HUES64 (cell line): ENCODE measurements at regions not wholly inside any gene's neighbourhood (a gene's known extent, or its start where the extent isn't known, plus 50 kb on each side); places are given as distances from the start of the nearest gene placed in this dataset.
"Not testable (repeated sequence)": the region's sequence is repeated elsewhere in the genome, so short reads cannot be mapped to it uniquely, and the experiment has no call there.

Source experiments
- H3K27ac ChIP-seq: 2 replicates; pipeline ENCODE4 v1.7.0; 2013; ENCODE audit warnings: low read depth, low read length, inconsistent platforms
- H3K27me3 ChIP-seq: 2 replicates; pipeline ENCODE4 v1.6.1; 2013; ENCODE audit warnings: mild to moderate bottlenecking, low read length; ENCODE audit not compliant: insufficient read depth
- H3K36me3 ChIP-seq: 2 replicates; pipeline ENCODE4 v1.6.1; 2013; ENCODE audit warnings: mild to moderate bottlenecking, low read length; ENCODE audit not compliant: insufficient read depth
- H3K4me1 ChIP-seq: 2 replicates; pipeline ENCODE4 v1.6.1; 2013; ENCODE audit warnings: mild to moderate bottlenecking, low read length, moderate library complexity; ENCODE audit not compliant: insufficient read depth
- H3K4me3 ChIP-seq: 2 replicates; pipeline ENCODE4 v1.5.1; 2013; ENCODE audit warnings: mild to moderate bottlenecking, low read length, moderate library complexity
- H3K9ac ChIP-seq: 2 replicates; pipeline ENCODE4 v1.6.1; 2013; ENCODE audit warnings: mild to moderate bottlenecking, low read depth, low read length
- H3K9me3 ChIP-seq: 2 replicates; pipeline ENCODE4 v1.6.1; 2013; ENCODE audit warnings: low read depth, low read length; ENCODE audit not compliant: insufficient read depth
- WGBS: fragments of 150-250, 120-280 bp; methylation state at CpG from one replicate; pipeline ENCODE4 v1.1.7; 2013; ENCODE audit warnings: missing lambda C conversion rate; 5-methylcytosine and 5-hydroxymethylcytosine counted together

- H3K4me1 ChIP-seq, result peaks cover 9% of the 10 kb centered on the region
- H3K36me3 ChIP-seq, result no peaks in the 10 kb centered on the region
- no peak overlapping the region for H3K9ac ChIP-seq
- no peaks in the 10 kb centered on the region for H3K27me3 ChIP-seq
- H3K4me3 ChIP-seq, result no peak overlapping the region
- H3K27ac ChIP-seq, result no peak overlapping the region
- no peaks in the 10 kb centered on the region for H3K9me3 ChIP-seq
- 93% methylated on average over 5 of the region's 5 CpGs for WGBS
Measured at GRCh38 chr7:29619111-29619510, 55.5 kb downstream of the PRR15 start.

GRCh38 chr7:29619848-29620555 lies 56.4 kb downstream of the PRR15 start:
- Histone ChIP-seq H3K4me3 (no peak overlapping the region), H3K27me3 (no peaks in the 10 kb centered on the region), H3K27ac (no peak overlapping the region), H3K9me3 (no peaks in the 10 kb centered on the region), H3K9ac (no peak overlapping the region), H3K36me3 (no peaks in the 10 kb centered on the region), H3K4me1 (peaks cover 9% of the 10 kb centered on the region)
- WGBS, result 83% methylated on average over 6 of the region's 6 CpGs

GRCh38 chr7:29620556-29620930 lies 56.9 kb downstream of the PRR15 start:
- Histone ChIP-seq H3K9ac (no peak overlapping the region), H3K36me3 (no peaks in the 10 kb centered on the region), H3K27me3 (no peaks in the 10 kb centered on the region), H3K9me3 (no peaks in the 10 kb centered on the region), H3K4me1 (peaks cover 9% of the 10 kb centered on the region), H3K27ac (no peak overlapping the region), H3K4me3 (no peak overlapping the region)
- 87% methylated on average over 2 of the region's 2 CpGs for WGBS

GRCh38 chr7:29622335-29623265 lies 59.0 kb downstream of the PRR15 start:
- H3K9me3 ChIP-seq, result no peaks in the 10 kb centered on the region
- H3K4me3 ChIP-seq, result no peak overlapping the region
- WGBS, result 90% methylated on average over 13 of the region's 13 CpGs
- no peaks in the 10 kb centered on the region for H3K36me3 ChIP-seq
- no peaks in the 10 kb centered on the region for H3K27me3 ChIP-seq
- no peak overlapping the region for H3K9ac ChIP-seq
- no peak overlapping the region for H3K27ac ChIP-seq
- peaks cover 9% of the 10 kb centered on the region for H3K4me1 ChIP-seq

GRCh38 chr7:29623973-29624372 lies 60.3 kb downstream of the PRR15 start:
- no peaks in the 10 kb centered on the region for H3K9me3 ChIP-seq
- no peak overlapping the region for H3K27ac ChIP-seq
- 86% methylated on average over 2 of the region's 2 CpGs for WGBS
- H3K36me3 ChIP-seq, result no peaks in the 10 kb centered on the region
- H3K4me3 ChIP-seq, result no peak overlapping the region
- H3K27me3 ChIP-seq, result no peaks in the 10 kb centered on the region
- peaks cover 9% of the 10 kb centered on the region for H3K4me1 ChIP-seq
- H3K9ac ChIP-seq, result no peak overlapping the region

GRCh38 chr7:29626730-29627129 lies 63.1 kb downstream of the PRR15 start:
- Histone ChIP-seq H3K4me3 (no peak overlapping the region), H3K4me1 (no peaks in the 10 kb centered on the region), H3K9ac (no peak overlapping the region), H3K9me3 (no peaks in the 10 kb centered on the region), H3K36me3 (no peaks in the 10 kb centered on the region), H3K27me3 (no peaks in the 10 kb centered on the region), H3K27ac (no peak overlapping the region)
- 78% methylated on average over 2 of the region's 2 CpGs for WGBS

- no peak overlapping the region for H3K9ac ChIP-seq
- no peaks in the 10 kb centered on the region for H3K4me1 ChIP-seq
- H3K27me3 ChIP-seq, result no peaks in the 10 kb centered on the region
- no peaks in the 10 kb centered on the region for H3K9me3 ChIP-seq
- no peaks in the 10 kb centered on the region for H3K36me3 ChIP-seq
- H3K27ac ChIP-seq, result no peak overlapping the region
- 85% methylated on average over 2 of the region's 2 CpGs for WGBS
- no peak overlapping the region for H3K4me3 ChIP-seq
Measured at GRCh38 chr7:29627631-29628030, 64.0 kb downstream of the PRR15 start.

GRCh38 chr7:29629507-29629906 lies 65.9 kb downstream of the PRR15 start:
- Histone ChIP-seq H3K27me3 (no peaks in the 10 kb centered on the region), H3K9ac (no peak overlapping the region), H3K9me3 (no peaks in the 10 kb centered on the region), H3K36me3 (no peaks in the 10 kb centered on the region), H3K27ac (no peak overlapping the region), H3K4me3 (no peak overlapping the region), H3K4me1 (no peaks in the 10 kb centered on the region)
- WGBS, result 96% methylated on average over 3 of the region's 3 CpGs

GRCh38 chr7:29635067-29636008 lies 71.7 kb downstream of the PRR15 start:
- not testable (repeated sequence) for H3K27me3 ChIP-seq, H3K9ac ChIP-seq, H3K27ac ChIP-seq, H3K4me3 ChIP-seq, H3K9me3 ChIP-seq, H3K4me1 ChIP-seq, H3K36me3 ChIP-seq
- 52% methylated on average over 5 of the region's 5 CpGs for WGBS

- WGBS, result 88% methylated on average over 1 of the region's 1 CpG
- Histone ChIP-seq H3K36me3 (no peaks in the 10 kb centered on the region), H3K27ac (no peak overlapping the region), H3K27me3 (no peaks in the 10 kb centered on the region), H3K4me3 (no peak overlapping the region), H3K9me3 (no peaks in the 10 kb centered on the region), H3K4me1 (peaks cover 9% of the 10 kb centered on the region; the same call in 1 of the 2 replicates), H3K9ac (no peak overlapping the region)
Measured at GRCh38 chr7:29636009-29636351, 72.3 kb downstream of the PRR15 start.

GRCh38 chr7:29637374-29637773 lies 73.7 kb downstream of the PRR15 start:
- Histone ChIP-seq H3K9me3 (no peaks in the 10 kb centered on the region), H3K4me3 (no peak overlapping the region), H3K9ac (no peak overlapping the region), H3K36me3 (no peaks in the 10 kb centered on the region), H3K4me1 (peaks cover 9% of the 10 kb centered on the region; the same call in 1 of the 2 replicates), H3K27ac (no peak overlapping the region), H3K27me3 (no peaks in the 10 kb centered on the region)
- 95% methylated on average over 8 of the region's 8 CpGs for WGBS
